ENCODE measurements at regions not wholly inside any gene's neighbourhood (a gene's known extent, or its start where the extent isn't known, plus 50 kb on each side); places are given as distances from the start of the nearest gene placed in this dataset.

DNA sequence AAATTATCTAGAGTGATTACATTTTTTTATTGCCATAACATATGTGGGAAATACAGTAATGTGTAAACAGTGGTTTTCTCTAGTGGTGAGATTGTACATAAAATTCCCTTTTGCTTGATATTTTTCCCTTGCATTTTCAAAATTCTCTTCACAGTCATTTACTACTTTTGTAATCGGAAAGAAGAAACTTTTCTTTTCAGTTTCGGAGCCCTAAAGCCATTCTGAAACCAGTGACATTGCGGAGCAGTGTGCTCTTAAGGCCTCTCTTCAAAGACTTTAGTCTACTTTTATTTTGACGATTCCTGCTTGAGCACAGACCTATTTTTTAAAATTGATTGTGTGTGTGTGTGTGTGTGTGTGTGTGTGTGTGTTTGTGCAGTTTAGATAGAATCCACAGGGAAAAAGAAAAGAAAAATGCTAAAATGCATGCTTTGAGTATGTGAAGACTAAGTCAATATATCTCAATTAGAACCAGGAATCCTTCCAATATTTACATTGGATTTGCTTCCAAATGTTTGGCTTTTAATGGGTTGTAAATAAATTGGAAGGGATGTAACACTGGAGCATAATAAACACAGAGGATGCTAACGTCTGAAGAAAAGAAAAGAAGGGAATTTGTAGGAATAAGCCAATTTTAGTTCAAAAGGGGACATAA is 357.4 kb downstream of the RND3 start:
- TF ChIP-seq CTCF (IDR thresholded peaks at IDR 0.05) (no peak), POLR2A (IDR thresholded peaks at IDR 0.05) (no peak)

Data from lower leg skin (tissue), 3 donors.